GM21529 (cell line): ENCODE measurements at regions not wholly inside any gene's neighbourhood (a gene's known extent, or its start where the extent isn't known, plus 50 kb on each side); places are given as distances from the start of the nearest gene placed in this dataset.

Experiments used
- ATAC-seq: cut with Tn5 transposase; IDR thresholded peaks from one replicate; pipeline ENCODE4 v1.9.1; 2021; ENCODE audit not compliant: unreplicated experiment

DNA sequence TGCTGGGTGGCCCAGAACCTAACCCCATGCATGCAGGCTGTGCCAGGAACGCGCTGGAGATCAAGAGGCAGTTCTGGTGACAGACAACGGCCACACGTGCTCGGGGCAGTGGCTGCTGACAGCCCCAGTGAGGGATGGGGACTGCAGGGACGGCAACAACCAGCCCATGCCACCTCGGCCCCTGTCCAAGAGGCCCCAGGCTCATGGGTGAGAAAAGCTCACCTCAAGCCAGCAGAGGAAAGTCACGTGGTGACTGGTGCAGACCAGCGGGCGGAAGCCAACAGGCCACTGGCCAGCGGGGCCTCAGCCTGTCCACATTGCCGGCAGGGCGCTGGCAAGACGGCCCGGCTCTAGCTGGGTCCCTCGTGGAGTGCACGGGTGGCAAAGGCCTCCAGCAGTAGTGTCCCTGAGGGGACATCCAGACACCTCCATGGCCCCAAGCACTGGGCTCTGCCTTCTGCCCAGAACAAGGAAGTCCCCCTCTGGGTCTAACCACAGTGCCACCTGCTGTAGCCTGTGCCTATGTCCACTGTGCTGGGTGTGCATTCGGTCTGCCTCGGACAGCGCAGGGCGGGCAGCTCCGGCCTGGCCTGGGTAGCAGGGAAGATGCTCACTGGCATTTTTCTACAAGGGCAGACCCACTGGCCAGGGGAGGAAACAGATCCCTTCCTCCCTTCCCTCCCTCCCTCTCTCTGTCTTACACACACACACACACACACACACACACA lies 134.1 kb downstream of the NCOR2 start:
- ATAC-seq = no peak

DNA sequence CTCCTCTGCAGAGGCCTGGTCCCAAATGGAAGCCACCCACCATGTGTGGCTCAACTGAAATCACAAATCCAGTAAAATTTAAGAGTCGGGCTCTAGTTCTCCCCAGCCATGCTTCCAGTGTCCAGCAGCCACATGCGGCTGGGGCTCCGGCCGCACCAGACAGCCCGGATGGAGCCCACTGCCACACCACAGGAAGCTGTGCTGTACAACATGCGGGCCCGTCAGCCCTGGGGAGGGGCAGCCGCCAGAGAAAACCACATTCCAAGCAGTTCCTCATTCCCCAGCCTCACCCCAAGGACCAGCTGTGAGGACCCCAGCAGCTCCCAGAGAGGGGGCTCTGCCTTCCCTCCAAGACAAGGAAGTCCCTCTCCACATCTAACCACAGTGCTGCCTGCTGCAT lies 135.0 kb downstream of the NCOR2 start:
- no peak for ATAC-seq

DNA sequence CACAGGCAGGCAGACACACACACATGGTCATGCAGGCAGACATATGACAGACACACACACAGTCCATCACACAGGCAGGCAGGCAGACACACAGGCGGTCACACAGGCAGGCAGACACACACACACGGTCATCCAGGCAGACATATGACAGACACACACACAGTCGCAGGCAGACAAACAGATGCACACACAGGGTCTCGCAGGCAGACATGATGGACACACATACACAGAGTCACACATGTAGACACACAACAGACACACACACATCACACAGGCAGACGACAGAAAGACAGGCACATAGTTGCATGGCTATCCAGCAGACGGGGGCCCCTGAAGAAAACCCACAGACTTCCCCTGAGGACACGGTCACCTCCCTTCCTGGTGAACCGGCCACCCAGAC lies 135.4 kb downstream of the NCOR2 start:
- ATAC-seq = no peak

GRCh38 chr12:124430491-124430890 lies 135.6 kb downstream of the RFLNA start:
- no peak for ATAC-seq

DNA sequence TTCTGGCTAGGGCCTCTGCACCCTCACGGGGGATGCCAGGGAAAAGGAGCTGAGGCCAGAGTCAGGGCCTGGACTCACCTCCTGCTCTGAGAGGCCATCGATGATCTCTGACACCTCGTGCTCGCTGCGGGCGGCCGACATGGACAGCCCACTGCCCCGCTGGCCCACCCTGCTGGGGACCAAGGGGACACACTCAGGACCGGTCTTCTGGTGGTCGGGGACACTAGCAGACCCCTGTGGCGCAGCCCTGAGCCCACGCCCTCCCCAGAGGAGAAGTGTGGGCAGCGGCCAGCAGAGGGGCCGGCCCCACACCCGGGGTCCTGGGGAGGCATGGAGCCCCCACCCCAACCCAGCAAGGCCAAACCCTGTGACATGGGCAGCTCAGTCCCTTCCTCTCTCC lies 134.6 kb downstream of the RFLNA start:
- ATAC-seq = no peak

DNA sequence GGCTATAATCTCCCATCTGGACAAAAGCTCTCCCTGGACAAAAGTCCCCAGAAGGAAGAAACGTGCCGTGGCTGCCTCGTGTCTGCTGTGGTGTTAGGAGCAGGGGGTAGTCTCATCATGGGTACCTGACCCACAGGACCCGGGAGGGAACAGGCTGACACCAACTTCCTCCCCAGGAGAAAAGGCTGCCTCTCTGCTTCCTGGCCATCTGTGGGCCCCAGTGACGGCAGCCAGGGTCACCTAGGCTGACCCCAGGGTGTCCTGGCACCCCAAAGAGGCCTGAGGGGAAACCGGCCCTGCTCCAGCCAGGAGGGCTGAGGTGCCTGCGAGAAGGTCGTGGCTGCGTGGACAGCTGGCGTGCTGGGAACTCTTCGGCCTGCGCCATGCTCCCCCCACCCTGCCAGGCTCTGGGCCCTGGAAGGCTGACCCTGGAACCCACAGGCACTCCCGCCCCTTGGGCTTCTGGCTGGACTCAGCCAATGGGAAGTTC lies 133.9 kb downstream of the RFLNA start:
- no peak for ATAC-seq

GRCh38 chr12:124428136-124428791 lies 133.4 kb downstream of the RFLNA start:
- ATAC-seq = no peak

DNA sequence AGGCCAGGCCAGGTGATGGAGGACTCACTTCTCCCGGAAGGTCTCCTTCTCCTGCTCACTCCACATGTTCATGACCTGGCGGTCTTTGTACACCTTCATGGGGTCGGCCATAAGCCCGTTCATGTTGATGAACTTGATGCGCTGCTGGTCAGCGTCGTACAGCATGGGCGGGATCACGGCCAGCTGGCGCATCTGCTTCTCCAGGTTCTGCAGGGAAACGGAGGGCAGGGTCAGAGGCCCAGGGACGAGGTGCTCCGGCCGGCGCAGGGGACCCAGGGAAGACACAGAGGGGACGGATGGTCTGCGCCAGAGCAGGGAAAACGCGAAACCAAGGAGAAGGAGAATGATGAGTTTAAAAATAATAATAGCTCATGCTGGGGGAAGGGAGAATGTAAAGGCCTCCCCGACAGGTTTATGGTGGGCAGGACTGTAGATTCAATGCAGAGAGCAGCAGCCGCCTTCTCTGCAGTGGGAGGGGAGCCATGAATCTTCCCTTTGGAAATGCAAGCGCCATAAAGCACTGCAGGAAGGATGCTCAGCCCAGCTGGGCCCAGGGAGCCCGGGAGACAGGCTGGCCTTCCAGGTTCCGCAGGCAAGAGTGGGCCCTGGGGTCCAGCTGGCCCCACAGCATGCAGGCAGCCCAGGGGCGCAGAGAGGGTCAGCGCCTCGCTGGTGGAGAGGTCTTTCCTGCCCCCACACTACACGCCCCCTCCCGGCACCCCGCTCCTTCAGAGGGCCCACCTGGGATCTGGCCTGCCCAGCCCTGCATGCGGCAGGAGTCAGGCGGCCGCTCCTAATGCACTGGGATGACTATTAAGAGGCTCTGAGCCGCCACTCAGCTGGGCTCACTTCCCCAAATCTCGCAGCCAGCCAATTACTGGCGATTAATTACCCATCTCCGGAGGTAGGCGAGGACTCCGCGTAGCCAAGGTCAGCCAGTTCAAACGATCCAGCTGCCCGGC lies 132.0 kb downstream of the RFLNA start:
- ATAC-seq = no peak

DNA sequence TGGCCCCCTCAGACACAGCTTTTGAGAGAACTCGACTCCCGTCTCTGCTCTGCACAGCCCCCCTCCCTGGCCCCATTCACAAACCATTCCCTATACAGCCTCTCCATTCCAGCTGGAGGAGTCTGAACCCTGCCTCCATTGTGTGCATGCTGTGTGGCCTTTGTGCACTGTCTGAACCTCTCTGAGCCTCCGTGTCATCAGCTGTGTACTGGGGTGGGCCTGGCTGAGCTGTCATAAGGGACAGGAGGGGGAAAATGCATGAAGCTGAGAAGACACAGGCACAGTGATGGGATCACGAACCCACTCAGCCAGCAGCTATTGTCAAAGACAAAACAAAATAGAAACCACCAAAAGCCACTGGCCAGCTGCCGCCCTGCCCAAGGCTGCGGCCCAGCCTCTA lies 130.8 kb downstream of the RFLNA start:
- ATAC-seq = no peak

DNA sequence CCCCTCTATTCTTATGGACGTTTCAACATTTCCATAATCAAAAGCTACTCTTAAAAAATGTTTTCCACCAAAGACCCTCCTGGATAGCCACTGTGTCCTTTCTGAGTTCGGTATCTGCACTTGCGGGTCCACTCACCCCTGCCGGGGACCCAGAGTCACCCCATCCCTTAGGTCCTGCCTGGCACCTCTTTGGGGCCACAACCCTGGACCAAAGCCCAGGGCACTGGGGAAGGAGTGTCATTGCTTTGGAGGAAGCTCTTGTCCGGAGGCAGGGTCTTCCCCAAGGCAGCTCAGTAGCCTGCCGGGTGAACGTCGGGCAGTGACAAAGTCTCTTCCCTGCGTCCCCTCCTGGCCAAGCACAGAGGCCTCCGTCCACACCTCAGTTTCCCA lies 129.6 kb downstream of the RFLNA start:
- no peak for ATAC-seq

GRCh38 chr12:124423761-124424515 lies 129.0 kb downstream of the RFLNA start:
- ATAC-seq = no peak

- no peak for ATAC-seq
Observed at GRCh38 chr12:124422570-124423523, 128.0 kb downstream of the RFLNA start.

- ATAC-seq = no peak
Observed at GRCh38 chr12:124422142-124422569, 127.3 kb downstream of the RFLNA start.

DNA sequence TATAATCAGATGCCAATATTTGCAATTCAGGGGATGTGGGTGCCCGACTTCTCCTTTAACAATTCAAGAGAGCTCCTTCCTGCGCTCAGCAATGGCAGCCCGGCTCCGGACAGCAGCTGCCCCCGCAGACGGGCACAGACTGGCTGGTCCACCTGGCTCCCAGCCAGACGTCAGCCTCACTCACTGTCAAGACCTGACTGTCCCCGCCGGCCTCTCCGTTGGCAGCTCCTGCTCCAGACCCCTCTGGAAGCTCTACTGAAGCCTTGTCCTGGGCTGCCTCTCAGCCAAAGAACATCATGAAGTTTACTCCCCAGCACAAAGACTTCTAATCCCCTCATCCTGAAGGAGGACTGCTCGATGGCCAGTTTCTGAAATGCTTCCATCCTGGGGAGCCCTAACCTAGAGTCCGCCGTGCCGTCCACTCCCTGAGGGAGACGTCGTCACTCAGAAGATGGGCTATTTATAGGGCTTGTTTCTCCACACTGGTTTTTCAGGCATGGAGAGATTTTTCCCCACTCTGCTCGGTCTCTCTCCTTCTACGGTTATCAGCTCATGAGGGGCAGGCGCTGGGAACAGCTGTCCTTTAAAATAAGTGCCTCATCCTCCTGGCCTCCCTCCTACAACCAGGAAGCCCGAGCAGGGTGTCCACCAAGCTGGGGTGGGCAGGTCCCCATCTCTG lies 126.2 kb downstream of the RFLNA start:
- no peak for ATAC-seq

GRCh38 chr12:124420041-124420995 lies 125.4 kb downstream of the RFLNA start:
- no peak for ATAC-seq

- ATAC-seq = no peak
Observed at GRCh38 chr12:124419292-124420040, 124.6 kb downstream of the RFLNA start.

DNA sequence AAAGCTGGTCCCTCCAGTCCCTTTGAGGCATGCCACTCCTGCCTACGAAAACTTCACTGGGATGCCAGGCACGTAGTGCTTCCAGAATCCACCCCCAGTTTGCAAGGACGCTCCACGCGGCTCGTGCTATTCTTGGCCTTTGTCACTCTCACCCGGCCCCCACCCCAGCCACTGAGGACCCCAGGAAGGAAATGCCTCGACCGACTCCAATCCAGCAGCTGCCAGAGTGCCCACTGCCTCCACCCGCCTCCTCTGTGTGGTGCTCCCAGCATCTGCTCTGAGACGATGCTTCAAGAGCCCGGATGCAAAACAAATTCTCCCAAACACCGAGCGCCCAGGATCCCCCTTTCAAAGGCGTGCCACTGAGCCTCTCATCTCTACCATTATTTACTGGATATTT lies 123.9 kb downstream of the RFLNA start:
- ATAC-seq = no peak
